ENCODE measurements at regions not wholly inside any gene's neighbourhood (a gene's known extent, or its start where the extent isn't known, plus 50 kb on each side); places are given as distances from the start of the nearest gene placed in this dataset.

GRCh38 chr22:22776121-22776520 lies 111.5 kb upstream of the IGLL5 start:
- Histone ChIP-seq H3K27me3 (no peaks in the 10 kb centered on the region), H3K36me3 (no peaks in the 10 kb centered on the region), H3K4me3 (no peak overlapping the region), H3K4me1 (no peaks in the 10 kb centered on the region), H3K27ac (no peak overlapping the region), H3K9me3 (no peaks in the 10 kb centered on the region)
- no peak for TF ChIP-seq EP300 (IDR thresholded peaks at IDR 0.05)
- no peak for TF ChIP-seq CTCF (IDR thresholded peaks at IDR 0.05)
- no peak for TF ChIP-seq POLR2A (IDR thresholded peaks at IDR 0.05)
- DNase-seq (ENCODE audit: low spot score in 2 of 2): no peak
- WGBS, 2 donors: 77 to 88% methylated on average over 3 of the region's 3 CpGs

- no peak for DNase-seq (ENCODE audit: low spot score in 2 of 2)
- Histone ChIP-seq H3K27me3 (no peaks in the 10 kb centered on the region), H3K4me1 (no peaks in the 10 kb centered on the region), H3K27ac (no peak overlapping the region), H3K4me3 (no peak overlapping the region), H3K36me3 (no peaks in the 10 kb centered on the region), H3K9me3 (no peaks in the 10 kb centered on the region)
- WGBS, 2 donors: 89 to 90% methylated on average over 4 of the region's 4 CpGs
- TF ChIP-seq POLR2A (IDR thresholded peaks at IDR 0.05) (no peak), CTCF (IDR thresholded peaks at IDR 0.05) (no peak), EP300 (IDR thresholded peaks at IDR 0.05) (no peak)
Observed at GRCh38 chr22:22779213-22779612, 108.4 kb upstream of the IGLL5 start.

GRCh38 chr22:22783575-22783974 lies 104.0 kb upstream of the IGLL5 start:
- Histone ChIP-seq H3K27ac (no peak overlapping the region), H3K36me3 (no peaks in the 10 kb centered on the region), H3K4me3 (no peak overlapping the region), H3K27me3 (peaks cover 0 to 3% of the 10 kb centered on the region in 2 donors), H3K9me3 (no peaks in the 10 kb centered on the region), H3K4me1 (no peaks in the 10 kb centered on the region)
- WGBS, 2 donors: 42 to 43% methylated on average over 3 of the region's 3 CpGs
- no peak for DNase-seq (ENCODE audit: low spot score in 2 of 2)
- TF ChIP-seq POLR2A (IDR thresholded peaks at IDR 0.05): no peak
- no peak for TF ChIP-seq EP300 (IDR thresholded peaks at IDR 0.05)
- no peak for TF ChIP-seq CTCF (IDR thresholded peaks at IDR 0.05)

GRCh38 chr22:22784249-22785039 lies 103.2 kb upstream of the IGLL5 start:
- Histone ChIP-seq H3K27me3 (peaks cover 0 to 3% of the 10 kb centered on the region in 2 donors), H3K4me1 (no peaks in the 10 kb centered on the region), H3K36me3 (no peaks in the 10 kb centered on the region), H3K27ac (no peak overlapping the region), H3K4me3 (no peak overlapping the region), H3K9me3 (no peaks in the 10 kb centered on the region)
- DNase-seq (ENCODE audit: low spot score in 2 of 2): no peak
- WGBS, 2 donors: 74 to 79% methylated on average over 3 of the region's 3 CpGs
- TF ChIP-seq CTCF (IDR thresholded peaks at IDR 0.05) (no peak), POLR2A (IDR thresholded peaks at IDR 0.05) (no peak), EP300 (IDR thresholded peaks at IDR 0.05) (no peak)

- no peaks in the 10 kb centered on the region for H3K4me1 ChIP-seq
- 77 to 83% methylated on average over 8 to 13 of the region's 13 CpGs for WGBS, 2 donors
- no peak overlapping the region for H3K27ac ChIP-seq
- peaks cover 0 to 3% of the 10 kb centered on the region in 2 donors for H3K27me3 ChIP-seq
- no peak overlapping the region for H3K4me3 ChIP-seq
- H3K9me3 ChIP-seq: no peaks in the 10 kb centered on the region
- DNase-seq (ENCODE audit: low spot score in 2 of 2): no peak
- TF ChIP-seq CTCF (IDR thresholded peaks at IDR 0.05): no peak
- TF ChIP-seq POLR2A (IDR thresholded peaks at IDR 0.05): no peak
- no peak for TF ChIP-seq EP300 (IDR thresholded peaks at IDR 0.05)
- no peaks in the 10 kb centered on the region for H3K36me3 ChIP-seq
Observed at GRCh38 chr22:22785316-22786065, 102.1 kb upstream of the IGLL5 start.
